ENCODE measurements at regions not wholly inside any gene's neighbourhood (a gene's known extent, or its start where the extent isn't known, plus 50 kb on each side); places are given as distances from the start of the nearest gene placed in this dataset.
"Not testable (repeated sequence)": the region's sequence is repeated elsewhere in the genome, so short reads cannot be mapped to it uniquely, and the experiment has no call there.

DNA sequence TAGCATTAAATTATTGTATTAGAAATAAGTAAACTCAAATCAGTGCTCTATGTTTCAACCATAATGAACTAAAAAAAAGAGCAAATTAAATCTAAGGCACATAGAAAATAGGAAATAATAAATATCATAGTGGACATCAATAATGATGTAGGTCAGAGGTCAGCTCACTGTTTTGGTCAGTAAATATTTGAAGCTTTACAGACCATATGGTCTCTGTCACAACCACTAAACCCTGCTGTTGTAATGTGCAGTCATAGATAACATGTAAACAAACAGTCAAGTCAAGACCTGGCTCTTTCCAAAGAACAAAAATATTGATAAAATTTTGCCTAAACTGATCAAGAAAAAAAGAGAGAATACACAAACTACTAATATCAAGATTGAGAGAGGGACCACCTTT lies 615.0 kb downstream of the SH2D4B start:
- no peaks in the 10 kb centered on the region for H3K27me3 Mint-ChIP-seq (ENCODE audit: insufficient read depth)
- intact Hi-C loops (cut with micrococcal nuclease) = no loop called here
- no peak overlapping the region for H3K27ac Mint-ChIP-seq
- no peaks in the 10 kb centered on the region for H3K36me3 Mint-ChIP-seq (ENCODE audit: low read depth)
- no peaks in the 10 kb centered on the region for H3K4me1 Mint-ChIP-seq (ENCODE audit: low read depth)
- H3K4me3 Mint-ChIP-seq = no peak overlapping the region
- no peaks in the 10 kb centered on the region for H3K9me3 Mint-ChIP-seq
- DNase-seq (ENCODE audit: low spot score) = no peak

DNA sequence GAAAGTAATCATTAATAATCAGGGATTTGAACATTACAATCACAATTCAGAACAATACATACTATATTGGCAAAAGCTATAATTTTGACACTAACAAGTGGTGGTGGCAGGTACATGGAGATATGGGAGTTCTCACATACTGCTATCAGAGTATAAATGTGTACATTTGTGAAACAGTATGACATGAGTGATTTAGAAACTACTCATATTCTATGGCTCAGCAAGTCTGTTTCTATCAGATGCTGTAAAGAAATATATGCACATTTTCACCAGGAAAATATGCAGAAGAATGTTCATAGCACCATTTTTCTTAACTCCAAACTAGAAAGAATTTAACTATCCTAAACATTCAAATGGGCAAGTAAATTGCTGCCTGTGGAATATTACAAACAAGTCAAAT lies 620.0 kb downstream of the SH2D4B start:
- H3K27ac Mint-ChIP-seq = no peak overlapping the region
- DNase-seq (ENCODE audit: low spot score) = no peak
- H3K4me1 Mint-ChIP-seq (ENCODE audit: low read depth) = no peaks in the 10 kb centered on the region
- no peaks in the 10 kb centered on the region for H3K27me3 Mint-ChIP-seq (ENCODE audit: insufficient read depth)
- no peaks in the 10 kb centered on the region for H3K9me3 Mint-ChIP-seq
- H3K36me3 Mint-ChIP-seq (ENCODE audit: low read depth) = no peaks in the 10 kb centered on the region
- intact Hi-C loops (cut with micrococcal nuclease) = no loop called here
- H3K4me3 Mint-ChIP-seq = no peak overlapping the region

DNA sequence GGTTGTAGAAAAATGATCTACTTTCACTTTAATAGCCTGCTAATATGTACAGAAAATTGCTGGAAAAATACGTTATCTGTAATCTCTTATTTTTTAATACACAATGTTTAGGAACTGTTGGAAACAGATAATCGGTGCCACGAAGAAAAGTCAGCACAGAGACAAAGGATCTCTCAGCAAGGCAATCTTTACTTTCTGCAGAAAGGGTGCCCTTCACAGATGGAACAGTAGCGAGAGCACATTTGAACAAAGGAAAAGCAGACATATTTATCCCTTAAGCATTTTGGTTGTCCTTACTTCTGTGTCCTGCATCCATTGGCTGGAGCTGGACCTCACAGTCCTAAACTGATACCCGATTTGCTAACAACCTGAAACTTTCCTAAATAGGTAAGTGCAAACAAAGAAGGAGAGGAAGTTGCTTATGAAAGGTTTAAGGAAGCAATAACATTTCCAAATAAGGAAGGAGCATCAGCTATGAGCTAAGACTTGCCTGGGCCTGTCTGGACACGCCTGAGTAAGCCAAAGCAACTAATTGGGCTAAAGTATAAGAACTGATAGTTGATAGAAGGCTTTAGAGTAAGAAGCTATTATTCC lies 640.0 kb downstream of the SH2D4B start:
- Mint-ChIP-seq H3K4me1 (ENCODE audit: low read depth) (no peaks in the 10 kb centered on the region), H3K4me3 (no peak overlapping the region), H3K36me3 (ENCODE audit: low read depth) (no peaks in the 10 kb centered on the region), H3K27me3 (ENCODE audit: insufficient read depth) (no peaks in the 10 kb centered on the region), H3K9me3 (no peaks in the 10 kb centered on the region), H3K27ac (no peak overlapping the region)
- intact Hi-C loops (cut with micrococcal nuclease) = no loop called here
- DNase-seq (ENCODE audit: low spot score) = no peak

DNA sequence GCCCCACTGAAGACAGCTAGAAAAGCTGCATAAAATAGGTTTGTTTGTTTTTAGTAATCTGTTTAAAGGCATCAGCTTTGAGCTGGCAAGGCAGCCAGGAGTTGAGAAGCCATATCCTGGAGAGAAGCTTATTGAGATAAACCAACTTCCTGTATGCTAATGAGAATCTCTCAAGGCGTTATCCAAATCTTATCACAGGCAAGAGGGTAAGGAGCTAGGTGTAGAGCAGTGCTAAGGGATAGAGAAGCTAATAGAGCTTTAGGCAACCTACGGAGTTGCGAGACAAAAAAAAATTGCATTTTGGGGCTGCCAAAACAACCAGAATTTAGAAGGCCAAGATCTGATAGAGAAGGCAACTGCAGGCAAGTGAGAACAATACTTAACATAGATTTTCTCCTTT lies 641.6 kb downstream of the SH2D4B start:
- intact Hi-C loops (cut with micrococcal nuclease) = no loop called here
- Mint-ChIP-seq H3K27ac (no peak overlapping the region), H3K4me3 (no peak overlapping the region), H3K9me3 (no peaks in the 10 kb centered on the region), H3K36me3 (ENCODE audit: low read depth) (no peaks in the 10 kb centered on the region), H3K27me3 (ENCODE audit: insufficient read depth) (no peaks in the 10 kb centered on the region), H3K4me1 (ENCODE audit: low read depth) (no peaks in the 10 kb centered on the region)
- no peak for DNase-seq (ENCODE audit: low spot score)

DNA sequence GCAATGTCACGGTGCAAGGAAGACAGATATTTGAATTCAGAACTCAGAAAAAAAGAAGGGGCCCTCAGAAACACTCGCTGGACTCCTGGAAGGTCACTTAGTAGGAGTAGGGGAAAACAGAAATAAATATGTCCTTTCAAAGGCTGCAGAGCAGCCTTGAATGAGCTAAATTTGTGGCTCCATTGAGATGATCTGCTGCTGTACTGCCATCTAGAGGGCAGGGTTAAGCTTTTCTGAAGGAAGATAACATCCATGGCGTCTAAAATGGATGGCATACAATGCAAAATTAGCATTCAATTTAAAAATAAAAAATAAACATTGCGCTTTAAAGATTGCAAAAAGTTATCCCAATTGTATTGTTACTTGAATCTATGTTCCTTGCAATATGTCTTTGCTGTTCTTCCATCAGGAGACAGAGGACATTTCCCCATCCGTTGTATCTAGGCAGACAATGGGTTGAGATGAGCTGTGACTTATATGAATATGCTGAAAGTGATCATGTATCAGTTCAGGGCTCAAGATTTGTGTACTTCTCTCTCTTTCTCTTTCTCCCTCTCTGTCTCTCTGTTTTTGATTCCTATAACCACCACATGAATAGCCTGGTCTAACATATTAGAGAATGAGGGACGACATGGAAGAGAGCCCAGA lies 642.2 kb downstream of the SH2D4B start:
- no peak overlapping the region for H3K27ac Mint-ChIP-seq
- intact Hi-C loops (cut with micrococcal nuclease) = no loop called here
- DNase-seq (ENCODE audit: low spot score) = no peak
- no peaks in the 10 kb centered on the region for H3K4me1 Mint-ChIP-seq (ENCODE audit: low read depth)
- H3K4me3 Mint-ChIP-seq = no peak overlapping the region
- no peaks in the 10 kb centered on the region for H3K9me3 Mint-ChIP-seq
- no peaks in the 10 kb centered on the region for H3K27me3 Mint-ChIP-seq (ENCODE audit: insufficient read depth)
- H3K36me3 Mint-ChIP-seq (ENCODE audit: low read depth) = no peaks in the 10 kb centered on the region

DNA sequence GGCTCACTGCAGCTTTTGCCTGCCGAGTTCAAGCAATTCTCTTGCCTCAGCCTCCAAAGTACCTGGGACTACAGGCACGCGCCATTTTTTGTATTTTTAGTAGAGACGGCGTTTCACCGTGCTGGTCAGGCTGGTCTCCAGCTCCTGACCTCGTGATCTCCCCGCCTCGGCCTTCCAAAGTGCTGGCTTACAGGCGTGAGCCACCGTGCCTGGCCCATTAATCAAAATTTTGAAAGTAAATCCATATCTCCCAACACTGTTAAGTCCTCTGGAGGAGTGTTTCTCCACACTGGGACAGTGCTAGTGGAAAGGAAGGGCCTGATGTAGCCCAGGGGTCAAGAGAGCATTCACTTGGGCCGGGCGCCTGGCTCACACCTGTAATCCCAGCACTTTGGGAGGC lies 644.6 kb downstream of the SH2D4B start:
- H3K27ac Mint-ChIP-seq = no peak overlapping the region
- H3K4me1 Mint-ChIP-seq (ENCODE audit: low read depth) = no peaks in the 10 kb centered on the region
- H3K4me3 Mint-ChIP-seq = no peak overlapping the region
- no peaks in the 10 kb centered on the region for H3K27me3 Mint-ChIP-seq (ENCODE audit: insufficient read depth)
- no peaks in the 10 kb centered on the region for H3K9me3 Mint-ChIP-seq
- H3K36me3 Mint-ChIP-seq (ENCODE audit: low read depth) = no peaks in the 10 kb centered on the region
- intact Hi-C loops (cut with micrococcal nuclease) = no loop called here
- no peak for DNase-seq (ENCODE audit: low spot score)

DNA sequence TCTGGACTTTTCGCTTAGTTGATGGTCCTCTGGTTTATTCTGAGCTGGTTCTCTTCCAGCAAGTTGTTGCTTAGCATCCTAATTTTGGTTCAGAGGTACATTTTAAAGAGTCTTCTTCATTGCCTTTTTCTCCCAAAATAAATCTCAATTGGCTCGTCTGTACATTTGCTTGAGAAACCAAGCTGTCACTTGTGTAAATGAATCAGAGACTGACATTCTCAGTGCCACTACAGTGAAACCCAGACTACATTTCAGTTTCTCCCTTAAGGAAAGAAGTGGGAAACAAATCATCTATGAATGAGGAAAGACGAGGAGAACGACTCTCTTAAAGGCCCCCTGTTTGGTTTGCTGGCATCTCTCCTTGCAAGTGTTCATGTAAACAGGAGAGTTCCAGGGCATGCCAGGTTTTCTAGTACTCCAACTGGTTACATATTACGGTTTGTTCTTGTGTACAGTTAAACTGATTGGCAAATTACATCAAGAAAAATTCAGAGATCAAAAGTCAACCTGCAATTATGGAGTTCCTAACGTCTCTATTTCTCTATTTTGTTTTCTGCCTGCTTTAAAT lies 654.6 kb downstream of the SH2D4B start:
- Mint-ChIP-seq H3K4me1 (ENCODE audit: low read depth) (no peaks in the 10 kb centered on the region), H3K36me3 (ENCODE audit: low read depth) (no peaks in the 10 kb centered on the region), H3K27ac (no peak overlapping the region), H3K4me3 (no peak overlapping the region), H3K9me3 (no peaks in the 10 kb centered on the region), H3K27me3 (ENCODE audit: insufficient read depth) (no peaks in the 10 kb centered on the region)
- no peak for DNase-seq (ENCODE audit: low spot score)
- intact Hi-C loops (cut with micrococcal nuclease) = no loop called here

DNA sequence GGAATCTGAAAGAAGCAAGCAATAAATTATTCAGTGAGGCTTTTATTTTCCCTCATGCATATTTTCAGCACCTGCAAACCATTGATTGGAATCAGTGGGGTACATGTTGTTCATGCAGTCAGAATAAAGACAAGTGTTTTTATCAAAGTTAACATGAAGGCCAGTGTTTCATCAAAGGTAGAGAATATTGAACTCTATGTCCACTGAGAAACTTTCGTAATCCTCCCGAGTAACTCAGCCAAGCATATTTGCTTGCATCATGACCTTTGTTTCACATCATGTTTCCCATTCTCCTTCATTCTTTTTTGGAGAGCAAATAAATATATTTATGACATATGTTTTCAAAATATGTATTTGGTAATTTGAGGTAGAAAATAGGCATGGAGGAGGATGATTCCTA lies 663.1 kb downstream of the SH2D4B start:
- intact Hi-C loops (cut with micrococcal nuclease) = no loop called here
- H3K27ac Mint-ChIP-seq = no peak overlapping the region
- no peaks in the 10 kb centered on the region for H3K36me3 Mint-ChIP-seq (ENCODE audit: low read depth)
- no peaks in the 10 kb centered on the region for H3K4me1 Mint-ChIP-seq (ENCODE audit: low read depth)
- no peaks in the 10 kb centered on the region for H3K27me3 Mint-ChIP-seq (ENCODE audit: insufficient read depth)
- H3K9me3 Mint-ChIP-seq = no peaks in the 10 kb centered on the region
- DNase-seq (ENCODE audit: low spot score) = no peak
- H3K4me3 Mint-ChIP-seq = no peak overlapping the region

DNA sequence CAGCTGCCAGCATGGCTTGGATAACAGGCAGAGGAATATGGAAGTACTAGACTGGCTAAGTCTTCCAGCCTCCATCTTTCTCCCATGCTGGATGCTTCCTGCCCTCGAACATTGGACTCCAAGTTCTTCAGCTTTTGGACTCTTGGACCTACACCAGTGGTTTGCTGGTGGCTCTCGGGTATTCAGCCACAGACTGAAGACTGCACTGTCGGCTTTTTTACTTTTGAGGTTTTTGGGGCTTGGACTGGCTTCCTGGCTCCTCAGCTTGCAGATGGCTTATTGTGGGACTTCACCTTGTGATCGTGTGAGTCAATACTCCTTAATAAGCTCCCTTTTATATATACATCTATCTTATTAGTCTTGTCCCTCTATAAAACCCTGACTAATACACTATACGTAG lies 667.6 kb upstream of the NRG3 start:
- H3K27ac Mint-ChIP-seq; H3K36me3 Mint-ChIP-seq (ENCODE audit: low read depth); H3K4me3 Mint-ChIP-seq; DNase-seq (ENCODE audit: low spot score); intact Hi-C loops (cut with micrococcal nuclease); H3K9me3 Mint-ChIP-seq; H3K4me1 Mint-ChIP-seq (ENCODE audit: low read depth); H3K27me3 Mint-ChIP-seq (ENCODE audit: insufficient read depth): not testable (repeated sequence)

DNA sequence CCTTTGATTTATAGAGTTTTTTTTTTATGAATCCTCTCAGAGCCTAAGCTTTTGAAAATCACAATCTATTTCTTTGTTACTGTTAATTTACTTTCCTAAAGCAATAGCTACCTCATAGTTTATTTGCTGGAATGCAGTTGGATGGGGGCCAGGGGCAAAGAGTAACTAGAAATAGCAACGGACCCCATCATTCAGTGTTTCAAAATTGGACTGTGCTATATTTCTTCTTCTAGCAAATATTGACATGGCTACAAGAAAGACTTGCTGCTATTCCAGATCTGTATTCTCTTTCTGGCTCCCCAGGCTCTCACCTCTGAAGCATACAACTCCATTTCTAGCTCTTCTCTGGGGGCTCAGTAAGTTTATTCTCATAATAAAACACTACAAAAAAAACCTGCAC lies 661.6 kb upstream of the NRG3 start:
- no peak overlapping the region for H3K4me3 Mint-ChIP-seq
- no peak for DNase-seq (ENCODE audit: low spot score)
- no peaks in the 10 kb centered on the region for H3K36me3 Mint-ChIP-seq (ENCODE audit: low read depth)
- no peaks in the 10 kb centered on the region for H3K4me1 Mint-ChIP-seq (ENCODE audit: low read depth)
- no peaks in the 10 kb centered on the region for H3K27me3 Mint-ChIP-seq (ENCODE audit: insufficient read depth)
- H3K9me3 Mint-ChIP-seq = no peaks in the 10 kb centered on the region
- H3K27ac Mint-ChIP-seq = no peak overlapping the region
- intact Hi-C loops (cut with micrococcal nuclease) = no loop called here

DNA sequence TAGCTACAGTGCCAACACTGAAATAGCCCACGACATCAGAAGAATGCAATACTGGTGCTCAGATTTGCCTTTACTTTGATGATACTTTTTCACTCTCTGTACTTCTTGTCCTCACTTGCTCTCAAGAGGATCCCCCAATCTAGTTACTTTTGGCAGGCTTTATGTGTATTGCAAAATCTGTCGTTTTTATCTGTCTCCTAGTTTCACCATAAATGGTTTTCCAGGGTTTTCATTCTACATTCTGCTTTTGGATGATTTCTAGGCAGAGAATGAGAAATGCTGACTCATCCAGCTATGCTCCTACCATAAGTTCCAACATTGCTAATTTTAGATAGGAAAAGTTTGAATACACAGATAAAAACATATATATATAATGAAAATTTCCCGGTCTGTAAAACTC lies 659.5 kb upstream of the NRG3 start:
- no peaks in the 10 kb centered on the region for H3K9me3 Mint-ChIP-seq
- no peak overlapping the region for H3K4me3 Mint-ChIP-seq
- H3K4me1 Mint-ChIP-seq (ENCODE audit: low read depth) = no peaks in the 10 kb centered on the region
- DNase-seq (ENCODE audit: low spot score) = no peak
- H3K27me3 Mint-ChIP-seq (ENCODE audit: insufficient read depth) = no peaks in the 10 kb centered on the region
- H3K36me3 Mint-ChIP-seq (ENCODE audit: low read depth) = no peaks in the 10 kb centered on the region
- H3K27ac Mint-ChIP-seq = no peak overlapping the region
- intact Hi-C loops (cut with micrococcal nuclease) = no loop called here

DNA sequence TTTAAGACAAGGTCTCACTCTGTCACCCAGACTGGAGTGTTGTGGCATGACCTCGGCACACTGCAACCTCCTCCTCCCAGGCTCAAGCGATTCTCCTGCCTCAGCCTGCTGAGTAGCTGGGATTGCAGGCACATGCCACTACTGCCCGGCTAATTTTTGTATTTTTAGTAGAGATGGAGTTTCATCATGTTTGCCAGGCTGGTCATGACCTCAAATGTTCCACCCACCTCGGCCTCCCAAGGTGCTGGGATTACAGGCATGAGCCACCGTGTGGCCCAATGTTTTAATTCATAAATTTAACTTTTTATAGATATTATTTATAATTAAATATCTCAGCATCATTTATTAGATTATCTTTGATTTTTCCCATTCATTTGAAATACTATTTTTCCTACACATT lies 658.0 kb upstream of the NRG3 start:
- Mint-ChIP-seq H3K9me3 (no peaks in the 10 kb centered on the region), H3K4me1 (ENCODE audit: low read depth) (no peaks in the 10 kb centered on the region), H3K27ac (no peak overlapping the region), H3K27me3 (ENCODE audit: insufficient read depth) (no peaks in the 10 kb centered on the region), H3K36me3 (ENCODE audit: low read depth) (no peaks in the 10 kb centered on the region), H3K4me3 (no peak overlapping the region)
- intact Hi-C loops (cut with micrococcal nuclease) = no loop called here
- DNase-seq (ENCODE audit: low spot score) = no peak

DNA sequence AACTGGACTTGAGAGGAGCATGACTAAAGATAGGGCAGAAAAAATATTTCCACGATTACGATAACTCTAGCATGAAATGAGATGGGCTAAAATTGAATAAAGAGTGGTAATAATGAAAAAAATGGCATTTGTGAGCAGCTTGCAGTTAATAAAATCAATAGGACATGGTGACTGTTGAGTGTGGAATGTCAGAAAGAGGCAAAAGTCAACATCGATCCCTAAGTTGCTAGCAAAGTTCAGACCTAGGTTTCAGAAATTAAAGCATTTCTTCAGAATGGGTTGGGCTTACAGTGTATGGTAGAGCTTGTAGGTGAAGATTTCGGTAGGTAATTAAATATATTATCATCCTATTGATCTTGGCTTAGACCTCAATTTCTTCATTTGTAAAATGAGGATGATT lies 656.7 kb upstream of the NRG3 start:
- no peaks in the 10 kb centered on the region for H3K9me3 Mint-ChIP-seq
- no peak for DNase-seq (ENCODE audit: low spot score)
- H3K27me3 Mint-ChIP-seq (ENCODE audit: insufficient read depth) = no peaks in the 10 kb centered on the region
- intact Hi-C loops (cut with micrococcal nuclease) = no loop called here
- H3K27ac Mint-ChIP-seq = no peak overlapping the region
- no peaks in the 10 kb centered on the region for H3K4me1 Mint-ChIP-seq (ENCODE audit: low read depth)
- no peaks in the 10 kb centered on the region for H3K36me3 Mint-ChIP-seq (ENCODE audit: low read depth)
- no peak overlapping the region for H3K4me3 Mint-ChIP-seq

DNA sequence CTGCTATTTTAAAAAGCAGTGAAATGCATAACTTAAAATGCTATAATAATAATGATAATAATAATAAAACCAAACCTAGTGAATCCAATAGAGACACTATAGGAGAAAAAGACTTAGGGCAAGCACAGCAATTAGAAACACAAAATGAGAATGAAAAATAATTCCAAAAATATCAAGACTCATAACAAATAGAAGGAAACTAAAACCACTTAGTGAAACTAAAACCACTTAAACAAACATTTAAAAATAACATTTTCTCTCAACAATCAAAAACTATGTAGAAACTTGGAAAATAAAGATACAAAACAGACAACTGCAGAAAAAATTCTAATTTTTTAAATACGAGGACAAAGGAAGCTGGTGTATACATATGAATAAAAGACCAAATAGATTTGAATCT lies 655.2 kb upstream of the NRG3 start:
- no peak overlapping the region for H3K4me3 Mint-ChIP-seq
- intact Hi-C loops (cut with micrococcal nuclease) = no loop called here

More for the DNA sequence above, 655.2 kb upstream of the NRG3 start:
- no peak overlapping the region for H3K27ac Mint-ChIP-seq
- H3K27me3 Mint-ChIP-seq (ENCODE audit: insufficient read depth) = no peaks in the 10 kb centered on the region
- H3K4me1 Mint-ChIP-seq (ENCODE audit: low read depth) = no peaks in the 10 kb centered on the region
- no peaks in the 10 kb centered on the region for H3K36me3 Mint-ChIP-seq (ENCODE audit: low read depth)
- H3K9me3 Mint-ChIP-seq = no peaks in the 10 kb centered on the region
- DNase-seq (ENCODE audit: low spot score) = no peak

Data from activated T-helper 1 cell treated with anti-CD3 and anti-CD28 coated beads, Interleukin-12 subunit alpha, Interleukin-12 subunit beta, Interleukin-2, Interleukin-4 antibody, amounts not matched to agents 30 ng/mL and 10 ng/mL and 1 ng/mL, durations not matched to agents 14 hours and 24 hours and 36 hours (primary cell).